T-helper 1 cell treated with Interleukin-12 subunit alpha and Interleukin-12 subunit beta and Interleukin-4 antibody, amounts not matched to agents 30 μg/mL and 1 μg/mL, for 36 hours (primary cell): ENCODE measurements at regions not wholly inside any gene's neighbourhood (a gene's known extent, or its start where the extent isn't known, plus 50 kb on each side); places are given as distances from the start of the nearest gene placed in this dataset.
"Not testable (repeated sequence)": the region's sequence is repeated elsewhere in the genome, so short reads cannot be mapped to it uniquely, and the experiment has no call there.

Experiments
- H3K27ac Mint-ChIP-seq: one replicate; pipeline ENCODE4 v1.8.0; 2021; ENCODE audit warnings: mild to moderate bottlenecking, mixed read lengths
- H3K27me3 Mint-ChIP-seq: one replicate; pipeline ENCODE4 v1.8.0; 2021; ENCODE audit warnings: low read depth, mixed read lengths
- H3K36me3 Mint-ChIP-seq: one replicate; pipeline ENCODE4 v1.8.0; 2021; ENCODE audit warnings: low read depth, mixed read lengths
- H3K4me1 Mint-ChIP-seq: one replicate; pipeline ENCODE4 v1.8.0; 2021; ENCODE audit warnings: low read depth, mixed read lengths
- H3K4me3 Mint-ChIP-seq: one replicate; pipeline ENCODE4 v1.8.0; 2021; ENCODE audit warnings: mild to moderate bottlenecking, moderate library complexity, mixed read lengths
- H3K9me3 Mint-ChIP-seq: one replicate; pipeline ENCODE4 v1.8.0; 2021; ENCODE audit warnings: mixed read lengths

- H3K27me3 Mint-ChIP-seq, H3K27ac Mint-ChIP-seq, H3K36me3 Mint-ChIP-seq, H3K4me3 Mint-ChIP-seq, H3K4me1 Mint-ChIP-seq, H3K9me3 Mint-ChIP-seq: not testable (repeated sequence)
Measured at GRCh38 chr5:164251781-164252180, 746.4 kb downstream of the MAT2B start.

- Mint-ChIP-seq H3K4me3 (no peak overlapping the region), H3K4me1 (no peaks in the 10 kb centered on the region), H3K27me3 (no peaks in the 10 kb centered on the region), H3K27ac (no peak overlapping the region), H3K36me3 (no peaks in the 10 kb centered on the region), H3K9me3 (no peaks in the 10 kb centered on the region)
Measured at GRCh38 chr5:164253764-164254163, 748.3 kb downstream of the MAT2B start.

GRCh38 chr5:164255598-164256213 lies 750.3 kb downstream of the MAT2B start:
- no peak overlapping the region for H3K27ac Mint-ChIP-seq
- H3K4me1 Mint-ChIP-seq, result no peaks in the 10 kb centered on the region
- H3K36me3 Mint-ChIP-seq, result no peaks in the 10 kb centered on the region
- no peaks in the 10 kb centered on the region for H3K9me3 Mint-ChIP-seq
- H3K27me3 Mint-ChIP-seq, result no peaks in the 10 kb centered on the region
- no peak overlapping the region for H3K4me3 Mint-ChIP-seq

GRCh38 chr5:164256351-164256750 lies 750.9 kb downstream of the MAT2B start:
- H3K27ac Mint-ChIP-seq, result no peak overlapping the region
- H3K4me1 Mint-ChIP-seq, result no peaks in the 10 kb centered on the region
- H3K27me3 Mint-ChIP-seq, result no peaks in the 10 kb centered on the region

GRCh38 chr5:164256954-164257353 lies 751.5 kb downstream of the MAT2B start:
- no peak overlapping the region for H3K27ac Mint-ChIP-seq
- H3K27me3 Mint-ChIP-seq, result no peaks in the 10 kb centered on the region
- H3K4me3 Mint-ChIP-seq, result no peak overlapping the region
- no peaks in the 10 kb centered on the region for H3K36me3 Mint-ChIP-seq
- no peaks in the 10 kb centered on the region for H3K9me3 Mint-ChIP-seq
- H3K4me1 Mint-ChIP-seq, result no peaks in the 10 kb centered on the region

More at GRCh38 chr5:164256351-164256750, 750.9 kb downstream of the MAT2B start:
- Mint-ChIP-seq H3K9me3 (no peaks in the 10 kb centered on the region), H3K36me3 (no peaks in the 10 kb centered on the region), H3K4me3 (no peak overlapping the region)

GRCh38 chr5:164265566-164265965 lies 760.1 kb downstream of the MAT2B start:
- Mint-ChIP-seq H3K27me3 (no peaks in the 10 kb centered on the region), H3K9me3 (peaks cover 4% of the 10 kb centered on the region), H3K4me1 (no peaks in the 10 kb centered on the region), H3K27ac (no peak overlapping the region), H3K36me3 (no peaks in the 10 kb centered on the region), H3K4me3 (no peak overlapping the region)

GRCh38 chr5:164266571-164266970 lies 761.2 kb downstream of the MAT2B start:
- H3K4me1 Mint-ChIP-seq, result no peaks in the 10 kb centered on the region

GRCh38 chr5:164277720-164278119 lies 772.3 kb downstream of the MAT2B start:
- Mint-ChIP-seq H3K4me3 (no peak overlapping the region), H3K9me3 (no peaks in the 10 kb centered on the region), H3K27me3 (no peaks in the 10 kb centered on the region), H3K27ac (no peak overlapping the region), H3K36me3 (no peaks in the 10 kb centered on the region), H3K4me1 (no peaks in the 10 kb centered on the region)

More at GRCh38 chr5:164266571-164266970, 761.2 kb downstream of the MAT2B start:
- no peak overlapping the region for H3K4me3 Mint-ChIP-seq
- no peaks in the 10 kb centered on the region for H3K36me3 Mint-ChIP-seq
- no peaks in the 10 kb centered on the region for H3K27me3 Mint-ChIP-seq
- H3K27ac Mint-ChIP-seq, result no peak overlapping the region
- peaks cover 4% of the 10 kb centered on the region for H3K9me3 Mint-ChIP-seq

- Mint-ChIP-seq H3K36me3 (no peaks in the 10 kb centered on the region), H3K9me3 (peaks cover 7% of the 10 kb centered on the region), H3K4me1 (no peaks in the 10 kb centered on the region), H3K27me3 (no peaks in the 10 kb centered on the region), H3K4me3 (no peak overlapping the region), H3K27ac (no peak overlapping the region)
Measured at GRCh38 chr5:164289526-164289925, 784.1 kb downstream of the MAT2B start.

GRCh38 chr5:164296603-164297080 lies 791.2 kb downstream of the MAT2B start:
- no peak overlapping the region for H3K4me3 Mint-ChIP-seq
- H3K27me3 Mint-ChIP-seq, result no peaks in the 10 kb centered on the region
- no peaks in the 10 kb centered on the region for H3K36me3 Mint-ChIP-seq
- no peak overlapping the region for H3K27ac Mint-ChIP-seq
- no peaks in the 10 kb centered on the region for H3K9me3 Mint-ChIP-seq
- no peaks in the 10 kb centered on the region for H3K4me1 Mint-ChIP-seq

- H3K27ac Mint-ChIP-seq, result no peak overlapping the region
- no peaks in the 10 kb centered on the region for H3K36me3 Mint-ChIP-seq
- H3K27me3 Mint-ChIP-seq, result no peaks in the 10 kb centered on the region
- H3K9me3 Mint-ChIP-seq, result no peaks in the 10 kb centered on the region
- H3K4me3 Mint-ChIP-seq, result no peak overlapping the region
- no peaks in the 10 kb centered on the region for H3K4me1 Mint-ChIP-seq
Measured at GRCh38 chr5:164298165-164298564, 792.7 kb downstream of the MAT2B start.

- H3K27ac Mint-ChIP-seq, result no peak overlapping the region
- no peaks in the 10 kb centered on the region for H3K27me3 Mint-ChIP-seq
- no peaks in the 10 kb centered on the region for H3K36me3 Mint-ChIP-seq
- H3K4me1 Mint-ChIP-seq, result no peaks in the 10 kb centered on the region
- no peaks in the 10 kb centered on the region for H3K9me3 Mint-ChIP-seq
- no peak overlapping the region for H3K4me3 Mint-ChIP-seq
Measured at GRCh38 chr5:164300295-164300694, 794.9 kb downstream of the MAT2B start.

GRCh38 chr5:164301136-164301535 lies 795.7 kb downstream of the MAT2B start:
- no peaks in the 10 kb centered on the region for H3K36me3 Mint-ChIP-seq
- no peaks in the 10 kb centered on the region for H3K4me1 Mint-ChIP-seq

GRCh38 chr5:164301708-164302107 lies 796.3 kb downstream of the MAT2B start:
- Mint-ChIP-seq H3K9me3 (no peaks in the 10 kb centered on the region), H3K27ac (no peak overlapping the region), H3K4me1 (no peaks in the 10 kb centered on the region), H3K27me3 (no peaks in the 10 kb centered on the region), H3K4me3 (no peak overlapping the region), H3K36me3 (no peaks in the 10 kb centered on the region)

More at GRCh38 chr5:164301136-164301535, 795.7 kb downstream of the MAT2B start:
- H3K27ac Mint-ChIP-seq, result no peak overlapping the region
- H3K4me3 Mint-ChIP-seq, result no peak overlapping the region
- H3K27me3 Mint-ChIP-seq, result no peaks in the 10 kb centered on the region
- no peaks in the 10 kb centered on the region for H3K9me3 Mint-ChIP-seq

GRCh38 chr5:164302533-164303235 lies 797.3 kb downstream of the MAT2B start:
- Mint-ChIP-seq H3K36me3 (no peaks in the 10 kb centered on the region), H3K4me1 (no peaks in the 10 kb centered on the region), H3K27me3 (no peaks in the 10 kb centered on the region), H3K4me3 (no peak overlapping the region), H3K9me3 (no peaks in the 10 kb centered on the region), H3K27ac (no peak overlapping the region)
